PFSK-1 (cell line): ENCODE measurements at regions not wholly inside any gene's neighbourhood (a gene's known extent, or its start where the extent isn't known, plus 50 kb on each side); places are given as distances from the start of the nearest gene placed in this dataset.

Source experiments
- POLR2AphosphoS5 ChIP-seq: IDR thresholded peaks from 2 replicates; pipeline ENCODE4 v1.6.1; 2012; ENCODE audit warnings: low read depth, mild to moderate bottlenecking, control low read depth, low read length, moderate library complexity
- REST ChIP-seq, 2 experiments: IDR thresholded peaks; 2 replicates each; pipeline versions ENCODE4 v1.6.1 to v1.8.0; 2011 to 2012; ENCODE audit warnings: low read depth in 2 of 2, low read length in 2 of 2, control low read depth in 1 of 2, inconsistent platforms in 1 of 2, mild to moderate bottlenecking in 1 of 2, moderate library complexity in 1 of 2; ENCODE audit not compliant: insufficient read depth in 1 of 2
- TAF1 ChIP-seq: IDR thresholded peaks from 2 replicates; pipeline ENCODE4 v1.6.1; 2012; ENCODE audit warnings: low read length, control low read depth, borderline replicate concordance; ENCODE audit not compliant: insufficient read depth

GRCh38 chr3:147521646-147522045 lies 112.5 kb downstream of the ZIC1 start:
- TF ChIP-seq REST (IDR thresholded peaks at IDR 0.05; ENCODE audit: insufficient read depth in 1 of 2, low read depth in 2 of 2, low read length in 2 of 2) (no peak), TAF1 (no peak), POLR2AphosphoS5 (no peak)
